GM12875 (cell line): ENCODE measurements at regions not wholly inside any gene's neighbourhood (a gene's known extent, or its start where the extent isn't known, plus 50 kb on each side); places are given as distances from the start of the nearest gene placed in this dataset.

Experiments
- H3K4me3 ChIP-seq: one replicate; pipeline ENCODE4 v1.5.1; 2011; ENCODE audit warnings: low read depth, low read length, control low read depth
- TF ChIP-seq, protein P1 (sequence below): IDR thresholded peaks from 2 replicates; pipeline ENCODE4 v1.5.1; 2011; ENCODE audit warnings: low read depth, mild to moderate bottlenecking, control low read depth, inconsistent platforms, low read length, moderate library complexity, borderline replicate concordance; ENCODE audit not compliant: insufficient read depth

DNA sequence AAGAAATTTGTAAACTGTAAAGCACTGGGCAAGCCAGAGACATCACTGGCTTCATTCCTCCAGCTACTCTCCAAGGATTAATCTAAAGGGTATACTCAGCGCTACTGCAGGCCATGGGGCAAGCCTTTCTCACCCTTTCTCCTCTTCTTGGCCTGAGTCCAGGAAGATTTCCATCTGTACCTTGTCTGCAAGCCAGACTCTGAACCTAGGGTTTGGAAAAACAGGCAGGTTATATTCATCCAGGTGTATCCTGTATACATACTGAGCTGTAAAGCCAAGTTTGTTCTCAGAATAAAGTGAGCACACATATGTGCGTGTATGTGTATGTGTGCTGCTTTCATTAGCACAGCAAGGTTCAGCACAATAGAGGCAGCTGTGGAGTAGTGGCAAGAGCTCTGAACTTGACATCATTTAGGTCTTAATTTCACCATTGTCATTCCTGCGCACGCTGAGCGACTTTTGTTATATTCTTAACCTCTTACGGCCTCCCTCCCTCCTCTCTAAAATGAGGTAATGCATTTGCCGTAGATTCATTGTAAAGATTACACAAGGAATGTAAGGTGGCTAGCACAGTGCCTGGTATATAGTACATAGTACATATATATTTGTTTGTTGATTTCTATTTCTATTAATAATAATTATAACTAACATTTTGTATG is 128.1 kb upstream of the JUN start:
- no peak overlapping the region for H3K4me3 ChIP-seq
- TF ChIP-seq, protein P1, sequence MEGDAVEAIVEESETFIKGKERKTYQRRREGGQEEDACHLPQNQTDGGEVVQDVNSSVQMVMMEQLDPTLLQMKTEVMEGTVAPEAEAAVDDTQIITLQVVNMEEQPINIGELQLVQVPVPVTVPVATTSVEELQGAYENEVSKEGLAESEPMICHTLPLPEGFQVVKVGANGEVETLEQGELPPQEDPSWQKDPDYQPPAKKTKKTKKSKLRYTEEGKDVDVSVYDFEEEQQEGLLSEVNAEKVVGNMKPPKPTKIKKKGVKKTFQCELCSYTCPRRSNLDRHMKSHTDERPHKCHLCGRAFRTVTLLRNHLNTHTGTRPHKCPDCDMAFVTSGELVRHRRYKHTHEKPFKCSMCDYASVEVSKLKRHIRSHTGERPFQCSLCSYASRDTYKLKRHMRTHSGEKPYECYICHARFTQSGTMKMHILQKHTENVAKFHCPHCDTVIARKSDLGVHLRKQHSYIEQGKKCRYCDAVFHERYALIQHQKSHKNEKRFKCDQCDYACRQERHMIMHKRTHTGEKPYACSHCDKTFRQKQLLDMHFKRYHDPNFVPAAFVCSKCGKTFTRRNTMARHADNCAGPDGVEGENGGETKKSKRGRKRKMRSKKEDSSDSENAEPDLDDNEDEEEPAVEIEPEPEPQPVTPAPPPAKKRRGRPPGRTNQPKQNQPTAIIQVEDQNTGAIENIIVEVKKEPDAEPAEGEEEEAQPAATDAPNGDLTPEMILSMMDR: no peak

DNA sequence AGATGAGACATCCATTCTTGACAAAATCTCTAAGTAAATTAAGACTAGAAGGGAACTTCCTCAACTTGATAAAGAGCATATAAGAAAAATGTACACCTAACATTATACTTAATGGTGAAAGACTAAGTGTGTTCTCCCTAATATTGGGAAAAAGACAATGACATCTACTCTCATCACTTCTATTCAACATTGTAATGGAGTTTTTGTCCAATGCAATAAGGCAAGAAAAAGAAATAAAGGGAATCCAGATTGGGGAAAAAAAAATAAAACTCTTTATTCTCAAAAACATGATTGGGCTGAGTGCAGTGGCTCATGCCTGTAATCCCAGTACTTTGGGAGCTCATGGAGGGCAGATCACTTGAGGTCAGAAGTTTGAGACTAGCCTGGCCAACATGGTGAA is 131.1 kb upstream of the JUN start:
- TF ChIP-seq, protein P1: no peak
- H3K4me3 ChIP-seq: no peak overlapping the region

DNA sequence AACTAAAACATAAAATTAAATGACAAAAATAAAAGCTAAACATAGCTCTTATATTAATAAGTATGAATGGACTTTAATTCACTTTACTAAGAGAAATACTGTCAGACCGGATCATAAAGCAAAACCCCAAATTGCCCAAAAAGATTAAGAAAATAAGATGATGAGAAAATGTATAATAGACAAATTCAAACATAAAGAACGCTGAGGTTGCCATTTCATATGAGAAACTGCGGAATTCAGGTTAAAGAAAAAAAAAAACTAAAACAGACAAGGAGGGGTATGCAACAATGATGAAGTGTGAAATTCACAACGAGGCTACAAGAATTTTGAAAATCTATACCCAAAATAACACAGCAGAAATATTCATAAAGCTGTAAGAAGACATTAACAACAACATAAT is 133.6 kb upstream of the JUN start:
- H3K4me3 ChIP-seq: no peak overlapping the region
- TF ChIP-seq, protein P1: no peak

DNA sequence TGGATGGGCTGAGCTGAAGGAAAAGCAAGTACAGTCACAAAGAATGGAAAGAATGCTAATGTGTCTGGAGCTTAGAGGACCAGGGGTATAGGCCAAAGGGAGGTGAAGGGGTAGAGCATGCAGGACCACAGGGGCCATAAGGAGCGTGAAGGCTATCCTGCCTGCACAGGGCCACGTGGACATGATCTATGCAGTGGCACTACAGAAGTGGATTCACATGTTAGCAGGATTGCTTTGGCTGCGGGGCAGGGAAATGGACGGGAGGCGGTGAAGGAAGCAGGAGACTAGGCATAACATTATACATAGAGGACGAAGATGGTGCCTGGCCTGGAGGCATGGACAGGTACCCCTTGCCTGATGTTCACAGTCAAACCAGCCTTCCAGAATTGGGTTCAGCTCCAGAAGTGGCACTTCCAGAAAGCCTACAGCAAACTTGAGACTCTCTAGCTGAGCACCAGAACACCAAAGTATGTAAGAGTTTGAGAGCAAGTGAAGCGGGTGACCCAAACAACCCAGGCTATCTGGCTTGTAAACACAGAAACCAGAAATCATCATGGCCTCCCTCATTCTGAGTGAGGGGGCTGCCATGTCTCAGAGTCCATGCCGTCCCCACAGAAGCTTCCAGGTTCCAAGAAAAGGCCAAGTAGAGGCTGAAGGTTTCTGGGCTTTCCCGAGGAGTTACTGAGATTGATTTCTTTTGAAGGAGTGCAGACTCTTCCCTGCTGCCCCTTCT is 135.5 kb upstream of the JUN start:
- no peak overlapping the region for H3K4me3 ChIP-seq
- TF ChIP-seq, protein P1: no peak

DNA sequence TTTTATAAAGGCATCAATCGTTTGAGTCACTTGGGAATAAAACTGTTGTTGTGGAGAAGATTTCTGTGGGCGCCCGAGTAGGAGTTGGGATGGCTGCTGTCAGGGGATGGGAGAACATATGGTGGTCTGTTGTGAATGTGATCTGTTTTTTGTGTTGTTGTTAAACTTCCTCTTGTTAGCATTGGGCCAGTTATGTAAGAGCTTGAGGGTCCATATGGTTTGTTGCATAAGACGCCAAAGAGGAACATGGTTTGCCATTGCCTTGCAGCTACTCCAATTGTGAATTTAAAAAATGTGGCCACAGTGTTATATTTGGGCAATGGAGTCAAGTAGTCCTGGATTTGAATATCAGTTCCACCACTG is 136.1 kb upstream of the JUN start:
- TF ChIP-seq, protein P1: no peak
- H3K4me3 ChIP-seq: no peak overlapping the region

DNA sequence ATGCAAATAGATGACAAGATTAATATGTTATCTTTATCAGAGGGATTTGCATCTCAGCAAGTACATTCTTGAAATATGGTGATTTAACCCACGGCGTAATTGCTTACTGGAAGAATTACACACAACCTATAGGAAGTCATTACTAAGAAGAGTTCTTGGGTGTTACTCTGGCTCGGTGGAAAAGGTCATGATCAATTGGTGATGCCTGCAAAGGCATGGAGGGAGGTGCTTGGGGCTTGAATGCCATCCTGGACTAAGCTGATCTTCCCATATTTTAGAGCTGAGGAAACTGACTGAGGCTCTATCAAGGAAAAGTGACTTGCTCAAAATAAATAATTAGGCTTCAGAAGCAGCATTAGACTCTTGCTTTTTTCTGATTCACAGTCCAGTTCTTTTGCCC is 137.5 kb upstream of the JUN start:
- no peak overlapping the region for H3K4me3 ChIP-seq
- TF ChIP-seq, protein P1: no peak

DNA sequence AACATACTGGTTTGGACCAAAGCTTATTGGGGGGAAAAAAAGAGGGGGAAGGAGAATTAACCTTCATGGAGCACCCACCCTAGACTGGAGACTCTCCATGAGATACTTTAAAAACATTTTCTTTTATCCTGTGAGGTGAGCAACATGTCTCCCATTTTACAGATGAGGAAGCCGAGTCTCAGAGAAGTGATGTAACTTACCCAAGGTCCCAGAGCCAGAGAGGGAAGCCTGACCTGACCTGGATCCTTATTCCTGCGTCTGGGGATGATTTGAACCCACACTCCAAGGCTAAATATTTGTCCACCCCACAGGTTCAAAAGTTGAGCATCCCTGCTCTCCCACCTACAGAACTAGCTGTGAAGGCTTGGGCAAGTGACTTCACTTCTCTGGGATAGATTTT is 137.9 kb upstream of the JUN start:
- TF ChIP-seq, protein P1: no peak
- no peak overlapping the region for H3K4me3 ChIP-seq
